ENCODE measurements at regions not wholly inside any gene's neighbourhood (a gene's known extent, or its start where the extent isn't known, plus 50 kb on each side); places are given as distances from the start of the nearest gene placed in this dataset.

DNA sequence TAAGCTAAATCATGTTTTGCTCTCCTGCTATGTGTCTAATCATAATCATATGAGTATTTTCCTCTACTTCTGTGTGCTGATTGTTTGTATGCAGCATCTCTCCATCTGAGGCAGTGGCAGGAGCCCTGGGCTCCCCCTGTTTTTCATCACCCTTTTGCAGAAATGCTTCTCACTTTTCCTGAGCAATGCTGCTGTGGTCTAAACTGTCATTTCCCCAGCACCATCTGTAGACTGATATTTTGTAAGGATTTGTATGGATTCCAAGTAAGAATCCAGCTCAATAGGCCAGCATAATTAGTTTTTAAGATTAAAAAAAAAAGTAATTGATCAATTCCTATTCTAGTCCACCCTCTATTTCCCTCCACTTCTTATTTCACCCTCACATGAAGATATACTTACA lies 257.0 kb upstream of the CPHXL start:
- Histone ChIP-seq H3K4me3 (ENCODE audit: low read length in 3 of 3) (no peak overlapping the region), H3K9ac (ENCODE audit: low read length in 3 of 3) (no peak overlapping the region), H3K9me3 (ENCODE audit: control insufficient read depth in 2 of 3, insufficient read depth in 1 of 3, low read length in 3 of 3) (no peaks in the 10 kb centered on the region), H3K27ac (ENCODE audit: low read depth in 2 of 2, low read length in 2 of 2) (no peak overlapping the region), H3K36me3 (ENCODE audit: control insufficient read depth in 2 of 3, insufficient read depth in 3 of 3, low read length in 3 of 3) (no peaks in the 10 kb centered on the region), H3K27me3 (ENCODE audit: control insufficient read depth, insufficient read depth, low read length) (no peaks in the 10 kb centered on the region), H3K4me1 (ENCODE audit: control insufficient read depth in 2 of 3, insufficient read depth in 2 of 3, low read depth in 1 of 3, low read length in 3 of 3) (no peaks in the 10 kb centered on the region)
- intact Hi-C loops (cut with DNase I) = no loop called here
- DNase-seq (no peak), FAIRE-seq (no peak)
- TF ChIP-seq, protein P1, sequence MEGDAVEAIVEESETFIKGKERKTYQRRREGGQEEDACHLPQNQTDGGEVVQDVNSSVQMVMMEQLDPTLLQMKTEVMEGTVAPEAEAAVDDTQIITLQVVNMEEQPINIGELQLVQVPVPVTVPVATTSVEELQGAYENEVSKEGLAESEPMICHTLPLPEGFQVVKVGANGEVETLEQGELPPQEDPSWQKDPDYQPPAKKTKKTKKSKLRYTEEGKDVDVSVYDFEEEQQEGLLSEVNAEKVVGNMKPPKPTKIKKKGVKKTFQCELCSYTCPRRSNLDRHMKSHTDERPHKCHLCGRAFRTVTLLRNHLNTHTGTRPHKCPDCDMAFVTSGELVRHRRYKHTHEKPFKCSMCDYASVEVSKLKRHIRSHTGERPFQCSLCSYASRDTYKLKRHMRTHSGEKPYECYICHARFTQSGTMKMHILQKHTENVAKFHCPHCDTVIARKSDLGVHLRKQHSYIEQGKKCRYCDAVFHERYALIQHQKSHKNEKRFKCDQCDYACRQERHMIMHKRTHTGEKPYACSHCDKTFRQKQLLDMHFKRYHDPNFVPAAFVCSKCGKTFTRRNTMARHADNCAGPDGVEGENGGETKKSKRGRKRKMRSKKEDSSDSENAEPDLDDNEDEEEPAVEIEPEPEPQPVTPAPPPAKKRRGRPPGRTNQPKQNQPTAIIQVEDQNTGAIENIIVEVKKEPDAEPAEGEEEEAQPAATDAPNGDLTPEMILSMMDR (IDR thresholded peaks at IDR 0.05; ENCODE audit: borderline replicate concordance, extremely low read depth, insufficient read depth) = no peak

DNA sequence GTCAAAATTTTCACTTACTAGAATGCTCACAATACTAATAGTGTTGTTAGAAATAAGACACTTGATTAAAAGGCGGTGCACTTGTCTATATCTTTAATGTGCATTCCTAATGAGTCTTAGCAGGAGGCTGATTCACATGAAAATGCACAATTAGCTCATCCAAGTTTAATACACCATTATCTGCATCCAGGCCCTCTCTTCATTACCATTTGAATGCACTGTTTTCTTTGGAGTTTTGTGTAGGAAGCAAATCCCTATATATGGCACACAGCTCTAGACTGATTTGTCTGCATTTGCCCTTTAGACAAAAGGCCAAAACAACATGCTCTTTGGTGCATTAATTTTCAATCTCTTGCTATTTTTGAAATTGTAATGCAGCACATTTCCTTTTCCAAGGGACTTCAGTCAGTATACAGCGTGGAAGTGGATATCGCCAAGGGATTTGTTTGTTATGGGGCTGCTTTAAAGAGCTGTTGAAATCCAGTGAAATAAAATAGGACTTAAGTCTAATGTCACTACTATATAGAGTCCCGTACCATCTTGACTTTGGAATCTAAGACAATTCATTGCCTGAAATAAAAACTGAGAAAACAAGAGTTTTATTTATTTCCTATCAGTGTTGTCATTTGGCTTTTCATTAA lies 257.6 kb upstream of the CPHXL start:
- no peak for DNase-seq
- no peaks in the 10 kb centered on the region for H3K36me3 ChIP-seq (ENCODE audit: control insufficient read depth in 2 of 3, insufficient read depth in 3 of 3, low read length in 3 of 3)
- no peak for FAIRE-seq
- no peaks in the 10 kb centered on the region for H3K9me3 ChIP-seq (ENCODE audit: control insufficient read depth in 2 of 3, insufficient read depth in 1 of 3, low read length in 3 of 3)
- no peaks in the 10 kb centered on the region for H3K4me1 ChIP-seq (ENCODE audit: control insufficient read depth in 2 of 3, insufficient read depth in 2 of 3, low read depth in 1 of 3, low read length in 3 of 3)
- H3K27ac ChIP-seq (ENCODE audit: low read depth in 2 of 2, low read length in 2 of 2) = no peak overlapping the region
- TF ChIP-seq, protein P1 (IDR thresholded peaks at IDR 0.05; ENCODE audit: borderline replicate concordance, extremely low read depth, insufficient read depth) = no peak
- H3K9ac ChIP-seq (ENCODE audit: low read length in 3 of 3) = no peak overlapping the region
- intact Hi-C loops (cut with DNase I) = no loop called here
- no peaks in the 10 kb centered on the region for H3K27me3 ChIP-seq (ENCODE audit: control insufficient read depth, insufficient read depth, low read length)
- H3K4me3 ChIP-seq (ENCODE audit: low read length in 3 of 3) = no peak overlapping the region

DNA sequence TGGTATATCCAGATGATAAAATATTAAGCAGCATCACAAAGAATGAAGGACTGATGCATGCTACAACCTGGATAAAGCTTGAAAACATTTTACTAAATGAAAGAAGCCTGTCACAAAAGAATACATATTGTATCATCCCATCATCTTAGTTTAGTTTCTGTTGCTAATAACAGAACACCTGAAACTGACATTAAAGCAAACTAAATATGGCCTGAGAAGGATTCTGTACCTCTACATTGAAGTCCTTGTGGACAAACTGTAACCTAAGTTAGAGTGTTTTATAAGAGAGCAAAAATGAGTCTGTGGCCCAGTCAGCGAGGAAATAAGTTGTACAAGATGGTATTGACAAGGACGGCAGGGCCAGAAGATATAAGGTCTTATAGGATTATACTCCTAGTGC lies 261.0 kb upstream of the CPHXL start:
- intact Hi-C loops (cut with DNase I) = no loop called here
- Histone ChIP-seq H3K27me3 (ENCODE audit: control insufficient read depth, insufficient read depth, low read length) (no peaks in the 10 kb centered on the region), H3K27ac (ENCODE audit: low read depth in 2 of 2, low read length in 2 of 2) (no peak overlapping the region), H3K9ac (ENCODE audit: low read length in 3 of 3) (no peak overlapping the region), H3K4me1 (ENCODE audit: control insufficient read depth in 2 of 3, insufficient read depth in 2 of 3, low read depth in 1 of 3, low read length in 3 of 3) (no peaks in the 10 kb centered on the region), H3K4me3 (ENCODE audit: low read length in 3 of 3) (no peak overlapping the region), H3K9me3 (ENCODE audit: control insufficient read depth in 2 of 3, insufficient read depth in 1 of 3, low read length in 3 of 3) (no peaks in the 10 kb centered on the region), H3K36me3 (ENCODE audit: control insufficient read depth in 2 of 3, insufficient read depth in 3 of 3, low read length in 3 of 3) (no peaks in the 10 kb centered on the region)
- TF ChIP-seq, protein P1 (IDR thresholded peaks at IDR 0.05; ENCODE audit: borderline replicate concordance, extremely low read depth, insufficient read depth) = no peak
- FAIRE-seq = no peak
- no peak for DNase-seq

DNA sequence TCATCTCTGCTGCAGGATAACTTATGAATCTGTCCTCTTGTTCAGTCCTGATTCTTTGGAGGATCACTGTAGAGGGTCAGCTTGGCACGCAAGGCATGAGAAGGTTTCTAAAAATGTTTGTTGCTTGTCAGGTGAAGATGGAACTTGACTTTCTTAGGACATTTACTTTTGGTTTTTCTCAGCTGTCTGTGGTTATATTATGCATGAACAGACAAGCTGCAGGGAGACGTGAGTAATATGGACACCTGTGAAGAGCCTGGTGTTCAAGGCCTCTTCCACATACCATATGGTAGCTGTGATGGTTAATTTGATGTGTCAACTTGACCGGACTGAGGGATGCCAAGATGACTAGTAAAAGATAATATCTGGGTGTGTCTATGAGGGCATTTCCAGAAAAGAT lies 270.2 kb upstream of the CPHXL start:
- intact Hi-C loops (cut with DNase I) = no loop called here
- no peak overlapping the region for H3K27ac ChIP-seq (ENCODE audit: low read depth in 2 of 2, low read length in 2 of 2)
- H3K4me3 ChIP-seq (ENCODE audit: low read length in 3 of 3) = no peak overlapping the region
- no peaks in the 10 kb centered on the region for H3K4me1 ChIP-seq (ENCODE audit: control insufficient read depth in 2 of 3, insufficient read depth in 2 of 3, low read depth in 1 of 3, low read length in 3 of 3)
- H3K9ac ChIP-seq (ENCODE audit: low read length in 3 of 3) = no peak overlapping the region
- no peak for FAIRE-seq
- H3K36me3 ChIP-seq (ENCODE audit: control insufficient read depth in 2 of 3, insufficient read depth in 3 of 3, low read length in 3 of 3) = no peaks in the 10 kb centered on the region
- TF ChIP-seq, protein P1 (IDR thresholded peaks at IDR 0.05; ENCODE audit: borderline replicate concordance, extremely low read depth, insufficient read depth) = no peak
- peaks cover 0 to 2% (median 0%) of the 10 kb centered on the region in 3 donors for H3K9me3 ChIP-seq (ENCODE audit: control insufficient read depth in 2 of 3, insufficient read depth in 1 of 3, low read length in 3 of 3)
- no peaks in the 10 kb centered on the region for H3K27me3 ChIP-seq (ENCODE audit: control insufficient read depth, insufficient read depth, low read length)
- no peak for DNase-seq

Data from kidney (tissue), 13 donors.